ENCODE measurements at regions not wholly inside any gene's neighbourhood (a gene's known extent, or its start where the extent isn't known, plus 50 kb on each side); places are given as distances from the start of the nearest gene placed in this dataset.

DNA sequence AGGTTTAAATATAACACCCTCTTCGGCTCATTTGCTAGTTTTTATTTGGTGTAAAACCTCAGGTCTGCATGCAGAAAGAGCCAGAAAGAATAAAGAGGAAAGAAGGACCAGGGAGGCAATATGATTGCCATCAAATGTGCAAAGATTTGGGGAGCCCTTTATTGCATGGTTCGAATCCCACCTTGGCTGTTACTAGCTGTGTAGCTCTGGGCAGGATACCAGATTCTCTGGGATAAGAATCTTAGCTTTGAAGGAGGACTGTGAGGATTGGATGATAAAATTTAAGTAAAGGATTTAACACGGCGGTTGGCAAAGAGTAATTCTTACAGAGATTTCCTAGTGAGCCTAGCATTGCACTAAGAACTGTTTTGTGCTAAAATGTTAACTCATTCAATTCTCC, 510.2 kb upstream of the LCORL start:
- TF ChIP-seq EP300 (IDR thresholded peaks at IDR 0.05), result no peak
- TF ChIP-seq, protein P1, sequence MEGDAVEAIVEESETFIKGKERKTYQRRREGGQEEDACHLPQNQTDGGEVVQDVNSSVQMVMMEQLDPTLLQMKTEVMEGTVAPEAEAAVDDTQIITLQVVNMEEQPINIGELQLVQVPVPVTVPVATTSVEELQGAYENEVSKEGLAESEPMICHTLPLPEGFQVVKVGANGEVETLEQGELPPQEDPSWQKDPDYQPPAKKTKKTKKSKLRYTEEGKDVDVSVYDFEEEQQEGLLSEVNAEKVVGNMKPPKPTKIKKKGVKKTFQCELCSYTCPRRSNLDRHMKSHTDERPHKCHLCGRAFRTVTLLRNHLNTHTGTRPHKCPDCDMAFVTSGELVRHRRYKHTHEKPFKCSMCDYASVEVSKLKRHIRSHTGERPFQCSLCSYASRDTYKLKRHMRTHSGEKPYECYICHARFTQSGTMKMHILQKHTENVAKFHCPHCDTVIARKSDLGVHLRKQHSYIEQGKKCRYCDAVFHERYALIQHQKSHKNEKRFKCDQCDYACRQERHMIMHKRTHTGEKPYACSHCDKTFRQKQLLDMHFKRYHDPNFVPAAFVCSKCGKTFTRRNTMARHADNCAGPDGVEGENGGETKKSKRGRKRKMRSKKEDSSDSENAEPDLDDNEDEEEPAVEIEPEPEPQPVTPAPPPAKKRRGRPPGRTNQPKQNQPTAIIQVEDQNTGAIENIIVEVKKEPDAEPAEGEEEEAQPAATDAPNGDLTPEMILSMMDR (IDR thresholded peaks at IDR 0.05), result no peak
- TF ChIP-seq POLR2AphosphoS5 (IDR thresholded peaks at IDR 0.05), result no peak
- TF ChIP-seq POLR2A (IDR thresholded peaks at IDR 0.05), result no peak
